GM19324 (cell line): ENCODE measurements at regions not wholly inside any gene's neighbourhood (a gene's known extent, or its start where the extent isn't known, plus 50 kb on each side); places are given as distances from the start of the nearest gene placed in this dataset.

Experiments used
- ATAC-seq: cut with Tn5 transposase; IDR thresholded peaks from one replicate; pipeline ENCODE4 v1.9.1; 2021; ENCODE audit warnings: mild to moderate bottlenecking, moderate library complexity; ENCODE audit not compliant: unreplicated experiment, low FRiP score

DNA sequence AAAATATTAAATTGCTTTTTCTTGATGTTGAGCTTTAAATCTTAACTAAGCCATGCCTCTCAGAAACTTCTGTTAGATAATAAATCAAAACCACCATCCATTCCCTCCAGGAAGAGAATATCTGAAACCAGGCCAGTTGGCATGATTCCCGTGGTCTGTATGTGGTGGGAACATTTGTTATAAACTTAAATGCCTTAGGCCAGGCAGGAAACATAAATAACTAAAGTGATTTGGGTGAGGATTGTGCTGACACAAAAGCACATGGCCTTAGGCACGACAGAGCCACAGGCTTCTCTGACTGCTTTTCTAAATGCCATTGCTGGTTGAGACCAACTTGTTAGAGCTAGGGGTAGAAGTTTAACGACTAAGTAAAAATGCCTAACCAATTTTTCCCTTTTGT is 255.9 kb downstream of the GABRG2 start:
- ATAC-seq = no peak

DNA sequence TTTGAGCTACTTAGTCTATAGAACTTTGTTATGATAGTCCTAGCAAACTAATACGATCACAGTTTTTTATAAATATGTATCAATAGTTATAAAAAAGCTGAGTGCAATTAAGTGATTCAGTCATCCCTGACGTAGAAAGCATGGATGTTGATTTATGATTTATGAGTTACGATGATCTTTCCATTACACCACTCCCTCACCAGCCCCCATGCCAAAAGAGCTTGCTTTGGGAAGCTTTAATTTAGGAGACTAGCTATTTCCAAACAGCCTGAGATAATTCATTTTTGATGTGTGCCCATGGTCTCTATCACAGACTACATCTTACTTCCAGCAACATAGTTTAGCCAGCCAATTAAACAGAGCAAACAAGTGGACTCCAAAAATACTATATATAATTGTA is 256.8 kb downstream of the GABRG2 start:
- no peak for ATAC-seq

DNA sequence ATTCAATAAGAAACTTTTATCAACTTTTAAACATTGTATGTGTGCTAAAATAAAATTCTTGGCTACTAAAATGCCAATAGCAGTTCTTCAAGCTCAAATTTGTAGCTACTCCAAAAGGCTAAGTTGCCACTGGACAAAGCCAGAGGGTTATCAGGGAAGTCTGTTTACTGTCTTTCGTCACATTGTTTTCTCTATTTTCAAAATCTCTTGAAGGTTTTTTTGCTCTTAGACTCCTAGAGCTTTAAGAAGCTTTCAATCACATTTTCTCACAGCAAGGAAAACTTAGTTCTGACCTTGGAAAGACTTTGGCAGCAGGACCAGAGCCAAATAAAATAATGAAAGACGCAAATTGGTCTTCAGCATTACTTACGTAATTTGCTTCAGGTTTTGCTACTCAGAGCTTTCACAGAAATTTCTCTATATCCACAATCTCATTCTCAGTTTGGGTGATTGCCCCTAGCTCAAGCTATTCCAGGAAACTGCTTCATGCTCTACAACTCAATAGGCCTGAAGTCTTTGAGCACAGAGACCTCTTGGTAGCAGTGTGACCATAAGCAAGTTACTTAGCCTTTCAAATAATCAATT is 257.7 kb downstream of the GABRG2 start:
- ATAC-seq = no peak

DNA sequence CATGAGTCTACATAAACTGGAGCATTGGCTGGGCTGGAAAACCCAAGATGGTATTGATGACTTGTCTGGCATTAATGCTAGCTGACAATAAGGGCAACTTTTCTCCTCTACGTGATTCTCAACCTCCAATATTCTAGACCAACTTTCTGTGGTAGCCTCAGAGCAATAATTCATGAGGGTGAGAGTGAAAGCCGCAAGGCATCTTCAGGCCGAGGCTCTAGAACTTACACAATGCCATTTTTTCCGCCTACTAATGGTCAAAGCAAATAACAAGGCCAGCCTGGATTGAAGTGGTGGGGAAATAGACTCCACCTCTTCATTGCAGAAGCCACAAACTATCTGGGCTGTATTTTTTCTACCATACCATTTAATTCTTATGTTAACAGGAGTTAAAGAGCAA is 267.4 kb downstream of the GABRG2 start:
- no peak for ATAC-seq

DNA sequence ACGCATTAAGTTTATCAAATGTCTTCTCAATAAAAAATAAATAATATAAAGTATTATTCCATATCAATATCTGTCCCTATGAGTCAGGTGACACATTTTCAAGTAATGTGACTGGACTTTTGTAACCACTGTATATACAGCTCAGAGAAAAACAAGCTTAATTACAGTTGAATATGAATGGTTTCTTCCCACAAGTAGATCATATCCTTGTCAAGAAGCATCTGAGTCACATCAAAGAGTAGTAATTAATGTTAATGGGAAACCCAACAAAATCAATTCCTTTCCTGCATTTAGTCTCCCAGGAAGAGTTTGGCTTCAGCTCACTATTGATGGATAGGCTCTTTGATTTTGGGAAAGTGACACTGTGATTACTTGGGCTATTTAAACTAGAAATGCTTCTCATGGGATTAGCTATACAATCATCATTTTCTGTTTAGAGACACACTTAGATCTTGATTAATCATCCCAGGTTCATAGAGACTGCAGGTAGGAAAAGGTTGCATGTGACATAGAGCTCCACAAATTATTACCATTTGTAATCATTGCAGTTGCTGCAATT is 292.9 kb downstream of the GABRG2 start:
- ATAC-seq = no peak

DNA sequence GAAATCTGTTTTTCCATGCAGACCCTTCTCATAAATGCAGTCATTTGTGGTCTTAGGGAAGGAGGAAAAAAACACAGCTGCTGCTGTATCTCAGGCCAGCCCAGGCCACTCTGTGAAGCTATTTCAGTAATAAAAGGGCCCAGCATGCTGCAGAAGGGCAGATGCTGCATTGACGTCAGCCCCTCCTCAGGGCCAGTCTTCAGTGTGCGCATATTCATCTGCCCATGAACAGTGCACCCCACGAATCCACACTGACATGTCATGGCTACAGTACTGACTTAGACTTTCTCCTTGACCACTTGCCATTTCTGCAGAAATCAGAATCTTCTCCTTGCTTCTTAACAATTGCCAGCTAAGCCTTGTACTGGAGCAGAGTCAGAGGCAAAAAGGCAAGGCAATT is 304.7 kb downstream of the GABRG2 start:
- no peak for ATAC-seq

DNA sequence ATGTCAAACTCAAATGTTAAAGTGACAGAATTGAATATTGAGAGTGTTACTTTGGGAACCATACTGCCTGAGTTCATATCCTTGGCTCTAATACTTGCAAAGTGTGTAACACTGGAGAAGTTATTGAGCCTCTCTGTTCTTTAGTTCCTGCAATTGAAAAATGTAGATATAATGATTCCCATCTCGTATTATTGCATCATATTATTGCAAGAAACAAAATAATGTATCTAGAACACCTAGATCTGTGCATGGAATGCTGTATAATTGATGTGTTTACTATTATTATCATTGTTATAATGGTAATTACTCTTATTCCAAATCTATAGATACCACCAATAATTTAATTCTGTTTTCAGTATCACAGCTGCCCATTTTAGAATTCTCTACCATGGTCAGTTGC is 310.3 kb downstream of the GABRG2 start:
- no peak for ATAC-seq

DNA sequence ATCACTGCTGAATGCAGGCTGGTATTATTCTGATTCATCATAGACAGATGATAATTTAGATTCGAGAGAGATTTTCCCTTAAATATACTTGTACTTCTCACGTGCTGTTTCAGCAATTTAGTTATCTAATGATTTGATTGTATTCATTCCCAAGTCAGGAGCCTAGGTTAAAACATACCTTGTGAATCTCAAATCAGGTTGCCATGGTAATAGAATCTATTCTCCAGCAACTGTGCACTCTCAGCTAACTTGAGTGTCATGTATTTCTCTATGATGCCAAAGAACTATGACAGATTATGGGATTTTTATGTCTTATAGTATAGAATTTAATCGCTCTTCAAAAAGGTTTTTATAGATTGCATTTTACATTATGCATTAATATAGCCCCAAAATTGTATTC is 315.3 kb downstream of the GABRG2 start:
- ATAC-seq = no peak

DNA sequence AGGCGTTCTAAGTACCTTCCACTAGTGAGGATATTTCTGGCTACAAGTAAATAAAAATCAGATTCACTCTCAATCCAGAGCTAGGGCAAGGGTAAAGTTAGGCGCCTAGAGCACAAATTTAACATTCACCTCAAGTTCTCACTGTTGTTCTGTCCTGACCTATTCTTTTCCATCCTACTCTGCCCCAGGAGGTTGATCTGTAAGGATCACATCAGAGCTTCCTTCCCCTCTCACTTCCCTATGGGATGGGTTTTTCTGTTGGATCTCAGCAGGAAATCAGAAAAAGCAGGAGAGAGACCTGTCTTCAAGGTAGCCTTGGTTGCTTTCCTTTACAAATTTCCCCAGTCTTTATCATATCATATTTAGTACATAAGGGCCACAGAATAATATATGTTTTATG is 316.7 kb downstream of the GABRG2 start:
- no peak for ATAC-seq

DNA sequence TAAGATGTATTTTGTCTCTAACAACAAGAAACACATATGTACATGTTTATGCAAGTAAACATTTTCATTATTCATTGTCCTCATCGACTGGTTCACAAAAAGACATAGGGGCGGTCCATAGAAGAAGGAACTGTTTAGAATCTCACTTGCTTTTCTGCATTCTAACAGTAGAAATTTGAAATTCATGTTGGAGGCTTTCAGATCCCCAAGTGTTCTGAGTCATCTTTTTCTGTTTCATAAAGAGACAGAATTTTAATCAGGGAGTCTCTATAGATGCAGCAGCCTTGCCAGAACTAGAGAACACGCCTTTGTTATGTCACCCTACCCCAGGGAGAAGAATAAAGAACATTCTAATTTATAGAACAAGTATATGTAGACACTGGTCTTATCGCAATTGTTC is 324.3 kb downstream of the GABRG2 start:
- ATAC-seq = no peak

DNA sequence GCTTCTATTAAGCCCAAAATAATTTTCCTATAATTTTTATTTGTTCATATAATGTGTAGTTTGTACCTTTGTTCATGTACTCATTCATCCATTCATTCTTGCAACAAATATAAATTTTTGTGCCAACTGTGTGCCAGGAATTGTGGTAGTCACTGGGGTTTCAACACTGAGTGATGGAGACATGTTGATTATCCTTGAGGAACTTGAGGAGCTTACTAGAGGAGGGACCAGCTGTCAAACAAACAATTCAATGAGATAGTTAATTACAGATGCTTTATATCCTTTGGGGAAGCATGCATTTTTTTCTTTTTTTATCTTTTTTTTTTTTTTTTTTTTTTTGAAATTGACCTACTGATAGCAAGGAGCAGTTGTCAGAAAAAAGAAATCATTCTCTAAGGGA is 324.8 kb downstream of the GABRG2 start:
- no peak for ATAC-seq

DNA sequence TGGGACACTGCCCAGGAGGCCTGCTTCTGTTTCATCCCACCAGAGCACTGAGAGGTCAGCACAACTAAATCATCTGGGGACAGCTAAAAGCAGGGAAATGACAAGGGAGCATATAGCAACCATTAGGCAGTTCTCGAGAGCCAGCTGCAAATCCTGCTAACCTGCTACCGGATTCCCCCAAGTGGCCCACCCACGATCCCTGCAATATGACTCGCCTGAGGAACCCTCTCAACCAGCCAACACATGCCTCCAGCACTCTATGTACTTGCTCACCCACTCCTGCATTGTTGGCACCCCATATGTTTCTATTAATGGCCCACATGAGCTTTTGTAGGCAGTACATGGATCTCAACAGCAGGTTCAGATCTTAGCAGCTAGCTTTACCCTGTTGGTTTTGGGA is 326.0 kb downstream of the GABRG2 start:
- ATAC-seq = no peak

DNA sequence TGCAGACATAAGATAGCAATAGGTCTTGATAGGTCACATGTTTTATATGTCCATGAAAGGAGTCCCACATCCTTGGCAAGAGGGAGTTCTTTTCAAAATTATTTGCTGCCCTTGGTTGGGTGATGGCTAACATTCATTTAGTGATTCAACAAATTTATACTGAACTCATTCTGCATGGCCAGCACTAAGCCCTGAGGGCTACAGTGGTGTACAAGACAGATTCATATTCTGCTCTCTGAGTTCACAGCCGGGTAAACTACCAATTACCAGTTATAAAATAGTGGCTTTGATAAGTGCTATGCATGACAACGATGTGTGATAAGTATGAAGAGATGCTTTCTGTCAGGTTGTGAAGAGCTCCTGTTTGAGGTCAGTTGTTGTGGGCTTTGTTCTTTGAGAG is 340.0 kb downstream of the GABRG2 start:
- ATAC-seq = no peak

DNA sequence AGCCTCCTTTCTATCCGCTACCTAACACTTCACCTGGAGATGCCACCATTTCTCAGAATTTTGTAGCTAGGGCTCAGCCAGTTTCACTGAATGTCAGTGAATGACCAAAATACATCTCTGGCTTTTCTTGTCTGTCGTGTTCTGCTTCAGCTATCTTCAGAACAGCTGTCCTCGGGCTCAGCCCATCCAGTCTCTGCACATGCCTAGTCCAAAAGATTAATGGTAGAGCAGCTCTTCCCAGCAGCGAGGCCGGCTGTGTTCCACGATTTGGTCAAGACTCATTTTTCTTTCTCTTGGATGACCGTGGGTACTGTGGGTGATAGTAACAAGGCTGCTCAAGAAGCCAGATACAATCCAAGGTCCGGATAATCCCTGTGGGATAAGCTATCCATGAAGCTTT is 342.8 kb downstream of the GABRG2 start:
- ATAC-seq = no peak

DNA sequence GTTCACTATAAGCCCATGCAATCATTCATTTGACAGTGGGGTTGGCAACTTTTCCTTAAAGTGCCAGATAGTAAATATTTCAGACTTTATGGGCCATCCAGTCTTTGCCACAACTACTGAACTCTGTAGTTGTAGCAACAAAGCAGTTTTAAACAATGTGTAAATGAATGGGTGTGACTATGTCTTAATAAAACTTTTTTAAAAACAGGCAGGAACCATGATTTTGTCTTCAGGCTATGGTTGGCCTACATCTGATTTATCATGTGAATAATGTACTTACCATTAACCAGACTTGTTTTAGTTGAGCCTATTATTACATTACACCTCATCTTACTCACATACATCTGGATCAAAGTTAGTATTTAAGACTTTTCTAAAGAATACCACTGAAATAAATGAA is 361.6 kb downstream of the GABRG2 start:
- ATAC-seq = no peak

DNA sequence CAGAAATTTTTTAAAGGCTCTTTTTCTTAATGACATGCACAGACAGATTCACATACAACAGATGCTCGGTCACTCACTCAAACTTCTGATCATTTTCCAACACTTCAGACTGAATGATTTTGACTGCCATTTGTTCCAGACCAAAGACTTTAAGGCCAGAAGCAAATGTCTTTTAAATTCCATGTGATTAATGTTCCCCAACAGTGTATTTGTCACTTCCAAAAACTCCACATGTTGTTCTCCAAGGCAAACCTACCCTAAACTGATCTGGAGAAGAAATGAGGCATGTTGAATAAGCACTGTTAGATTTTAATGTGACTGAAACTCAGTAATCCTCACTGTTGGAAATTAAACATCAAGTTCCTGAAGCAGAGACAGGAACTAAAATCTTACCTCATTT is 366.7 kb downstream of the GABRG2 start:
- no peak for ATAC-seq

DNA sequence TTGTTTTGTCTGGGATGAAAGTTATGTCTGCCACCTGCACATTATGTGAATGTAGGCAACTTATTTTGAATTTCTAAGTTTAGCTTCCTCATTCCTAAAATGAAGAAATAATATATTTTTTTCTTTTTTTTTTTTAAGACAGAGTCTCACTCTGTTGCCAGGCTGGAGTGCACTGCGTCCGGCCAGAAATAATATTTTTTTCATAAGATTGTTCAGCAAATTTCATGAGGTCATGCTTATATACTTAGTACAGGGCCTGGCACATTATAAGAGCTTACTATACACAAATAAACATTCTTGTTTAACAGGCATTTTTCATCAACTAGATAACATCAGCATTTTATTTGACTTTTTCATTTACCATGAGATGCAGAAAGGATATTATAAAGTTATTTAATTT is 368.5 kb downstream of the GABRG2 start:
- ATAC-seq = no peak

DNA sequence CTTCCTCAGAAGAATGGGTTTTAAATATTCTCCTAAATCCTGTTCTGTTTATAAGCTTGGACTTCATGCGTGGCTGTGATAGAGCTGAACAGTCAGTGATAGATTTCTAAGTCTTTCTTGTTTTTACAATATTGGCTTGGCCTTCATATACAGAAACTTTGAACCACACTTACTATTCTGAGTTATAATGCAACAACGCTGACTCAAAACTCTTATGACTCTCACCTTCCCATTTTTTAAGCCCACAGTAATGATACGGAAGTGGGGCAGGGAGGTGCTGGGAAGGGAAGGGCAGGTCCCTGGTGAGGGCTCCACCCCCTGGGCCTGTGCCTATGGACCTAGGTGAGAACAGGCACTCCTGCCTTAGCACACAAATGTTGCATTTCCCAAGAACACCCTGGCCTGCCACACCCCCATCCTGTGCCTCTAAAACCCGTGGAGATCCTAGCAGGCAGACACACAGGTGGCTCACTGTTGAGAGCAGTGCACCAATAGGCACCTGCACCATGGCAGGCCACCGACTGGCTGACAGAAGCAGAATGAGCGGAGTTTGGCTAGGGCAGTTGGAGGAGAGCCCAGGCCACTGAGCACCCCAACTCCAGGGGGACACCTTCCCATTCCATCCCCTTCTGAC is 376.7 kb downstream of the GABRG2 start:
- ATAC-seq = no peak

DNA sequence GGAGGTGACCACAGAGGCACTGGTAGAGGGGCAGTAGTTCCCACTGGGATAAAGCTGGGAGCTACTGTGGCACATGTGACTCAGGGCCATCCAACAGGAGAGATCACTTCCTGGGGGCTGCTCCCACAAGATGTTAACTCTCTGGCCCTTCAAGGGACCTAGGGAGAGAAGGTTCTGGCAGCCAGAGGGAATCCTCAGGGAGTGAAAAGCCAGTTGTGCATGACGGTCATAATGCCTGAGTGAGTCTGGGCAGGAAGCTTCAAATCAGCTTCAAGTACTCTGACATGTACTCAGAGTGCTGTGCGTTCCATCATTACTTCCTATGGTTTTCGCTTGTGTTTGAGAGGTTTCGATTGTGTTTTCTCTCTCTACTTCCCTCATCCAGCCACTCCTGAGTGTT is 388.5 kb downstream of the GABRG2 start:
- no peak for ATAC-seq

DNA sequence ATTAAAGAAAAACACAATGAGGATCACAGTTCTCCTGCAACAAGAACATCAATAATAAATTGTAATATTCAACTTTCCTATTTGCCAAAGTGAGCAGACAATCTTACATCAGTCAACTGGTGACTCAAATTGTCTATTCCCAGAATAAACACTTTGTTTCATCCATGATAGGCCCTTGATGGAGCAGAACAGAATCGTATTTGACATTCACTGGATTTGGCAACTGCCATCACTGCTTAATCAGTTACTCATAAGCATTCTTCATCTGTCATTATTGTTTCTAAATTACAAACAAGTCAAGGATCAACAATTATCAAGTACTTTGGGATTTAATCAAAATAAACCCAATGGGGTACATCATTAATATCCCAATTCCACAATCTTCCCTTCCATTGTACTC is 398.4 kb downstream of the GABRG2 start:
- no peak for ATAC-seq

DNA sequence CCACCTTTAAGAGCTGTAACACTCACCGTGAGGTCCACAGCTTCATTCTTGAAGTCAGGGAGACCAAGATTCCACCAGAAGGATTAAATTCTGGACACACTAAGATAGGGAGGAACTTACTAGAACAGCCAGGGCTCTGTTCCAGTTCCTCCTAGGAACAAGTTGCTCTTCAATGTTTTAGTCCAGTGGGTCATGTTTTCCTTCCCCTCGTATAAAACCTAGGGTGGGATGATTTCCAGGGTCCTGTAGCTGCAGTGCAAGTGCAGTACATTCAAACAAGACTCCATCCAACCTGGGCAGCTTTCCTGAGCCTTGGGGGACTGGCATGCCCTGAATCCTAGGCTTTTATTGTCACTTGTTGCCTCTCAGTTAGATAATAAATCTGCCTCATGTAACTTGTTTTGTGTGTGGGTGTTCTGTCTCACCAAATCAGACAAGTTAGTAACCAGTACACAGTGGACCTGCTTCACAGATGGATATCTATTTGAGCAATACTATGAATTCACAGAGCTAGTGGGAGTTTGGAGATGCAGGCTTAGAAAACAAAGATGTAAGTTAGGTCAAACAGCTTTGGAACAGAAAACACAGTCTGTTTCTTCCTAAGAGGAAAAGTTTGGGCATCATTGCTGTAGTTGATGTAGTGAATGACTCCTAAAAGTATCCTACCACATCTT is 405.6 kb downstream of the GABRG2 start:
- ATAC-seq = no peak

DNA sequence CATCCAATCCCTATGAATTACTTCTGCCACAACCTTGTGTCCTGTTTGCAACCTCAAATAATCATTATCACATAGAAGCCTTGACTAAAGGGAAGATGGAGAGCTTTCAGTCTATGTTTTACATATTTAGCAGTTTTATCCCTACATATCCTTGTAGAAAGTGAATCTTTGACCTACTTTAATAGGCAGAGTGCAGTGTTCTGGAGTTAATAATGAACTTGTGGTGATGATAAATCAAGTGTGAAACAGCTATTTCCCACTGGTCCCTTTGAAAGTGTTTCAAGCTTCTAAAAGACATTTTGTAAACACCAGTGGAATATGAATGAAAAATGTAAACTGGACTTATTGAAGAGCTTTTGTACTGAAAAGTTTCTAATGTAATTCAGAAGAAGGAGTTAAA is 406.7 kb downstream of the GABRG2 start:
- no peak for ATAC-seq
